GM19395 (cell line): ENCODE measurements at regions not wholly inside any gene's neighbourhood (a gene's known extent, or its start where the extent isn't known, plus 50 kb on each side); places are given as distances from the start of the nearest gene placed in this dataset.
"Not testable (repeated sequence)": the region's sequence is repeated elsewhere in the genome, so short reads cannot be mapped to it uniquely, and the experiment has no call there.

Source experiments
- ATAC-seq: cut with Tn5 transposase; IDR thresholded peaks from one replicate; pipeline ENCODE4 v1.9.1; 2021; ENCODE audit warnings: mild to moderate bottlenecking, moderate library complexity; ENCODE audit not compliant: unreplicated experiment

GRCh38 chr3:152658977-152659720 is 175.8 kb upstream of the P2RY1 start:
- ATAC-seq = no peak

GRCh38 chr3:152662157-152662556 is 172.8 kb upstream of the P2RY1 start:
- no peak for ATAC-seq

DNA sequence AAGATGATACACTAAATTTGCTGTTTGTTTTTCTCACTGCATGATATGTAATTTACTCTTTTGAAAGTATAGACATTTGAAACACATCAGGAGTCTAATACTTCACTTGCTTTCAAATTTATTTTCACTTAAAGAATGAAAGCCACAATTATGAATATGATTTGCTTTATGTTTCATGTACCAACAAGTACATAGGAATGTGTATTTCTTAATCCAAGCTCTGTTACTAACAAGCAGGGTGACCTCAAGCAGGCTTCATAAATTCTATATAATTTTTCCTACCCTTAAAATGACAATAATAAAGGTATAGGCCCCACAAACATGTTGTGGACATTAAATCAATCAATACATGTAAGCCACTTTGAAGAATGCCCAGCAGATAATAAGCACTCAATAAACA is 170.2 kb upstream of the P2RY1 start:
- ATAC-seq = no peak

- ATAC-seq = no peak
These were observed 167.7 kb upstream of the P2RY1 start for GRCh38 chr3:152667267-152667666.

DNA sequence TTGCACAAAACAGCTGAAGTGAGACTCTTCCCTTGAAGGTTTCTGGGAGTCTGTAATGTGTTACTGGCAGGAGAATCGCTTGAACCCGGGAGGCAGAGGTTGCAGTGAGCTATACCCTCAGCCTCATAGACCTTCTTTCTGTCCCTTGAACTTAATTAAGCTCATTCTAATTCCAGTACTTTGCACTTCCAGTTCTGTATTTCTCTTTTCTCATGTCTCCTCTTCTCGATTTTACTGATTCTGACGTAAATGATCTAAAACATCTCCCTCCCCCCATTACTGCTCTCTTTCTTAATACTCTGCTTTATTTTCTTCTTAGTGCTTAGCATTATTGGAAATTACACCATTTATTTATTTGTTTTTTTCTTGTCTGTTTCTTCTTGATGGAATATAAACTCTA is 165.4 kb upstream of the P2RY1 start:
- no peak for ATAC-seq

- ATAC-seq = no peak
These were observed 163.2 kb upstream of the P2RY1 start for GRCh38 chr3:152671446-152672319.

DNA sequence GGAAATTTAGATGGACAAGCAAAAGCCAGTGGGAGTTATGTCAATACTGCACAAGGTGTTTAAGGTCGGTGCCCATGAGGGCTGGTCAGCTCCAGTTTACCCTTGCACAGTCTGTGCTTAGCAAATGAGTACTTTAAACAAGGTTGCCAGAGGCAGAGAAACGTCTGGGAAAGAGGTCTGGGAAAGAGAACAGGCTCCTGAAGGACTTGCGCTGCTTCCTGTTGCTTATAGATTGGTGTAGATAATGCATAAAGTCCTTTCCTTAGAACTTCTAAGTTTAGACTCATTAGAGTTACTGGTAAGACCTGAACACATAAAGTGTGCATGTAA is 162.6 kb upstream of the P2RY1 start:
- ATAC-seq = no peak

- no peak for ATAC-seq
These were observed 158.0 kb upstream of the P2RY1 start for GRCh38 chr3:152676810-152677379.

GRCh38 chr3:152677491-152677890 is 157.4 kb upstream of the P2RY1 start:
- no peak for ATAC-seq

DNA sequence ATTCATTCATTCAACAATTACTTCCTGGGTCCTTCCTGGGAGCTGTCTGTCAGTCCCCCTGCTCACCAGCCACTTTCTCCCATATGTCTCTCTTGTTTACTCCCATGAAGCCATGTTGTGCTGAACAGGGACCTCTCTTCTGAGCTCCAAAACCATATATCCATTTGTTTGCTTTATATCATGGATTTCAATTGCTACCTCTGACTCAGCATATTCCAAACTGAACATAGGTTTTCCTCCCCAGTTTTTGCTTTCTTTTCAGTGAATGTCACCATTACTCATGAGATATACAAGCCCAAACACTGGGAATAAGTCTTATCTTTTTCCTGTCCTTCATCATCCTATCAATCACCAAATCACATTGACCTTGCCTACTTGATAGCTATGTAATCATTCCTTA is 152.5 kb upstream of the P2RY1 start:
- no peak for ATAC-seq

DNA sequence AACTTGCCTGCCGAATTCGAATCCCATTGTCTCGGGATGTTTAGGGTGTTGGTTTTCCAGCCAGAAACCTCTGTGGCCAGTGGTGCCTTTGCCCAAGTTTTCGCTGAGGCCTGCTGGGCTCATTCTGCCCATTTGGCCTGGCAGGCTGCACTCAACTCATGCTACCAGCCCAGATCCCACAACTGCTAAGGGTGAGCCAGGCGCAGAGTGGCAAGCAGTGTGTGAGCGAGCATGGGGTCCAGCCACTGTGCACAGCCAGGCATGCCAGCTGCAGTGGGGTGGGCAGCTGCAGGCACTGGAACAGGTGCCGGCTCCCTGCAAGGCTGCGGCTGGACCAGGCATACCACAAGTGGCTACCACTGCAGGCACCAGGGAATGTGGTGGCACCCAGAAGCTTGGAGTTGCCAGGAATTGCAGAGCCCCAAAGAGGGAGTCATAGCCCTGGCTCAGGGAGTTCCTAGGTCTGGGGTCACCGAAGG is 151.4 kb upstream of the P2RY1 start:
- no peak for ATAC-seq

GRCh38 chr3:152684279-152684678 is 150.7 kb upstream of the P2RY1 start:
- no peak for ATAC-seq

DNA sequence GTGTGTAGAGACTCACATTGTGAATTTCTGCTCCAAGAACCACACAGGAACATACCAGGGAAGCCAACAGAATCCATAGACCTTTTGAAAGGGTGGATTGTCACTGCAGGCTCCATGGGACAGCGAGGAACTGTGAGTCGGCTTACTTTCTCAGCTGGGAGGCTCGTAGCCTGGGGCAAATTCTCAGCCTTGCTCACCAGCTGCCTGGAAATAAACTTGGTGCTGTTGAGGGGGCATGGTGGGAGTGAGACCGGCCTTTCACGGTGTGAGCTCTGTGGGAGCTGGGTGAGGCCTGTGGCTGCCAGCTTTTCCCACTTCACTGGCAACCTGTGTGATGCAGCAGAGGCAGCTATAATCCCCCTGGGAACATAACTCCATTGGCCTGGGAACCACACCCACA is 146.6 kb upstream of the P2RY1 start:
- ATAC-seq = no peak

DNA sequence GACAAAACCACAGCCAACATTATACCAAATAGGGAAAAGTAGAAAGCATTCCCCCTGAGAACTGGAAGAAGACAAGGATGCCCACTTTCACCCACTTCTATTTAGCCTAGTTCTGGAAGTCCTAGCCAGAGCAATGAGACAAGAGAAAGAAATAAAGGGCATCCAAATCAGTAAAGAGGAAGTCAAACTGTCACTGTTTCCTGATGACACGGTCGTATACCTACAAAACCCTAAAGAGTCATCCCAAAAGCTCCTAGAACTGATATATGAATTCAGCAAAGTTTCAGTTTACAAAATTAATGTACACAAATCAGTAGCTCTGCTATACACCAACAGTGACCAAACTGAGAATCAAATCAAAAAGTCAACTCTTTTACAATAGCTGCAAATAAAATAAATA is 142.6 kb upstream of the P2RY1 start:
- not testable (repeated sequence) for ATAC-seq

DNA sequence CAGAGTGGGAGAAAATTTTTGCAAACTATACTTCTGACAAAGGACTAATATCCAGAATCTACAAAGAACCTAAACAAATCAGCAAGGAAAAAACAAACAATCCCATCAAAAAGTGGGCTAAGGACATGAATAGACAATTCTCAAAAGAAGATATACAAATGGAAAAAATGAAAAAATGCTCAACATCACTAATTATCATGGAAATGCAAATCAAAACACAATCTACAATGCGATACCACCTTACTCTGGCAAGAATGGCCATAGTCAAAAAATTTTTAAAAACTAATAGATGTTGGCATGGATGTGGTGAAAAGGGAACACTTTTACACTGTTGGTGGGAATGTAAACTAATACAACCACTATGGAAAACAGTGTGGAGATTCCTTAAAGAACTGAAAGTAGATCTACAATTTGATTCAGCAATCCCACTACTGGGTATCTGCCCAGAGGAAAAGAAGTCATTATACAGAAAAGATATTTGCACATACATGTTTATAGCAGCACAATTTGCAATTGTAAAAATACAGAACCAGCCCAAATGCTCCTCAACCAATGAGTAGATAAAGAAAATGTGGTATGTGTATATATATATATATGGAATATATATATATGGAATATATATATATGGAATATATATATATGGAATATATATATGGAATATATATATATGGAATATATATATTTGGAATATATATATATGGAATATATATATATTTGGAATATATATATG is 141.2 kb upstream of the P2RY1 start:
- ATAC-seq = not testable (repeated sequence)

- no peak for ATAC-seq
These were observed 139.1 kb upstream of the P2RY1 start for GRCh38 chr3:152695840-152696239.

DNA sequence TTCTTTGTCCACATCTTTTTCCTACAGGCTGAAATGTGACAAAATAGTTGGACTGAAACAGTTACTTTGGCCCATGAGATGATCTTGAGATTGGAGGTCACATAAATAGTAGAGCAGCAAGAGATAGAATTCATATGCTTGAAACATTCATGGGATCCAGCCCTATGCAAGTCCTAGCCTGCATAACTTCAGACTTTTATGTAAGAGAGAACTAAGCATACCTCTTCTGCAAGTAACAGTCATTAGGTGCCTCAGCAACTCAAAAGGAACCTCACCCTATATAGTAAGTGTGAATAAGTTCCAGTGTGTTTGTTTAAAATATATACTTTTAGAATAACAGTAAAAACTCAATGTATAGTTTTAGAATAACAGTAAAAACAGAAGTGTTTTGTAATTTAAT is 138.0 kb upstream of the P2RY1 start:
- no peak for ATAC-seq

- ATAC-seq = no peak
These were observed 131.6 kb upstream of the P2RY1 start for GRCh38 chr3:152703245-152703890.

DNA sequence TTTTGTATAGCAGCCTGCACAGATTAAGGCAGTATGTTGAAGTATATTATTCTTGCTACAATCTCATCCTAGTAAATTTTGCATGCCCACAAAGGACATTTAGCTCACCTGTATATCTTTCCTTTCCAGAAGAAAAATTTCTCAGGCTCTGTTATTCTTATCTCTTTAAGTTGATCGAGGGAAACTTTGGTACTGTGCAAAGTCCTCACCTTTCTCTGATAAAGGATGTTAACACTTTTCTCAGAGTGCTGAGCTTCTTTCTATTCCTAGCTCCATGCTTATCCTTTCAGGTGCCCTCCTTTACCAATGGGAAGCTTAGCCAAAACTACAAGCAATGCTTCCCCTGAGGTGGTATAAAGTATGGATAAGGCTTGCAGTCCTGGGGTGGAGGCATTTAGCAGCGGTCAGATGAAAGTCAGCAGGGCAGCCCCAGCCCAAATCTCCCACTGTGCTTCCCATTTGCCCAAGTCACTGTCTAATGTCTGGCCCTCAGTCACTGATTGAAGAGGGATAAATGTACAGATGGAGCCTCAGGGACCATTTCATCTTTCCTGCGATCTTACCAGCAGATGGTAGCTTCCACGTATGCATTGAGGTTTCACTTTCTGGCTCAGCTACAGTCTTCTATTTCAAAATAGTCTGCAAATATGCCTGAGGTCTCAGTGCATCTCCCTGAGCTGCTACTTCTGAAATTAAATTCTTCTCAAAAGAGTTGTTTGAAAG is 127.8 kb upstream of the P2RY1 start:
- ATAC-seq = peak; percentile 80

DNA sequence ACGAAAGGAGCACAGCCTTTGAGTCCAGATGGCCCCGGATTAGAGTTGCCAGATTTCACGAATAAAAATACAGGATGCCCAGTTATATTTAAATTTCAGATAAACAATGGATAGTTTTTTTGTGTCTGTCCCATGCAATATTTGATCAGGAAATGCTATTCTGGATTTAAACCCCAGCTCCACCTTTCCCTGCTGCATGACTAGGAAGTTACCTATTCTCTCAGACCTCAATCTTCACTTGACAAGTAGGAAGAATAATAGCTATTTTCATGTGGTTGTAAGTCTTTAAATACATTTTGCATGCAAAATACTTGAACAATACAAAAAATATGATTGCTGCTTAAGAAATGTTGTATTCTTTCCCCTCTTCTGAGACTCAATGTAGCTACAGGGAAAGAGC is 125.3 kb upstream of the P2RY1 start:
- ATAC-seq = no peak
